ENCODE measurements at regions not wholly inside any gene's neighbourhood (a gene's known extent, or its start where the extent isn't known, plus 50 kb on each side); places are given as distances from the start of the nearest gene placed in this dataset. TPM values are rescaled to one million over a fixed set of nuclear protein-coding genes. Genes with fewer than 3 reads are reported as not detected.

DNA sequence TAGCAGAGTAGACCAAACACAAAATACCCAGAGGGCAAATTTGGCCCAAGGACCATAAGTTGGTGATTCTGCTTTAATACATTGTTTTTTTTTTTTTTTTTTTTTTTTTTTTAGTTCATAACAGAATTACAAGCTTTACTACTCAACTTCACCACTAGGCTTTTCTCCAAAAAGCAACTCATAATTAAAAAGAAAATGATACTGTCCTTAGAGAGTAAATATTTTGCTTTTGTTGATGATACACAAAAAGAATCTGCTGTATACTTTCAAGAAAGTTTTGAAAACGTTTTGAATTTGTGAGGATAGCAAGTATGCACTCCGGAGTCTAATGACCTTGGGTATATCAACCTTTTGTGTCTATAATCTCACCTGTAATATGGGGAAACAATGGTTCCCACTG, 68.9 kb upstream of the LMO3 start:
- H3K4me3 Mint-ChIP-seq (ENCODE audit: unreplicated experiment), result no peak overlapping the region

GRCh38 chr12:16670456-16671050, 64.6 kb upstream of the LMO3 start:
- TF ChIP-seq CTCF (IDR thresholded peaks at IDR 0.05; ENCODE audit: partially characterized antibody, unreplicated experiment), result no peak
- Mint-ChIP-seq H3K4me3 (ENCODE audit: unreplicated experiment) (no peak overlapping the region), H3K4me1 (ENCODE audit: low read depth, unreplicated experiment) (no peaks in the 10 kb centered on the region), H3K27ac (ENCODE audit: unreplicated experiment) (no peak overlapping the region), H3K36me3 (ENCODE audit: unreplicated experiment) (no peaks in the 10 kb centered on the region), H3K27me3 (ENCODE audit: unreplicated experiment) (no peaks in the 10 kb centered on the region), H3K9me3 (ENCODE audit: unreplicated experiment) (no peaks in the 10 kb centered on the region)
- no peak for DNase-seq

More for the DNA sequence above, 68.9 kb upstream of the LMO3 start:
- Mint-ChIP-seq H3K27me3 (ENCODE audit: unreplicated experiment) (no peaks in the 10 kb centered on the region), H3K36me3 (ENCODE audit: unreplicated experiment) (no peaks in the 10 kb centered on the region), H3K4me1 (ENCODE audit: low read depth, unreplicated experiment) (no peaks in the 10 kb centered on the region), H3K27ac (ENCODE audit: unreplicated experiment) (no peak overlapping the region), H3K9me3 (ENCODE audit: unreplicated experiment) (no peaks in the 10 kb centered on the region)
- no peak for DNase-seq
- TF ChIP-seq CTCF (IDR thresholded peaks at IDR 0.05; ENCODE audit: partially characterized antibody, unreplicated experiment), result peak; percentile 42

- Mint-ChIP-seq H3K4me3 (ENCODE audit: unreplicated experiment) (no peak overlapping the region), H3K9me3 (ENCODE audit: unreplicated experiment) (no peaks in the 10 kb centered on the region), H3K27ac (ENCODE audit: unreplicated experiment) (no peak overlapping the region), H3K36me3 (ENCODE audit: unreplicated experiment) (no peaks in the 10 kb centered on the region), H3K27me3 (ENCODE audit: unreplicated experiment) (no peaks in the 10 kb centered on the region), H3K4me1 (ENCODE audit: low read depth, unreplicated experiment) (no peaks in the 10 kb centered on the region)
- no peak for TF ChIP-seq CTCF (IDR thresholded peaks at IDR 0.05; ENCODE audit: partially characterized antibody, unreplicated experiment)
- no peak for DNase-seq
Measured at GRCh38 chr12:16669756-16670155, 63.8 kb upstream of the LMO3 start.

GRCh38 chr12:16668198-16668597, 62.2 kb upstream of the LMO3 start:
- H3K36me3 Mint-ChIP-seq (ENCODE audit: unreplicated experiment), result no peaks in the 10 kb centered on the region
- H3K27ac Mint-ChIP-seq (ENCODE audit: unreplicated experiment), result no peak overlapping the region
- no peak for DNase-seq
- H3K9me3 Mint-ChIP-seq (ENCODE audit: unreplicated experiment), result no peaks in the 10 kb centered on the region
- no peak overlapping the region for H3K4me3 Mint-ChIP-seq (ENCODE audit: unreplicated experiment)
- no peaks in the 10 kb centered on the region for H3K27me3 Mint-ChIP-seq (ENCODE audit: unreplicated experiment)
- TF ChIP-seq CTCF (IDR thresholded peaks at IDR 0.05; ENCODE audit: partially characterized antibody, unreplicated experiment), result no peak
- no peaks in the 10 kb centered on the region for H3K4me1 Mint-ChIP-seq (ENCODE audit: low read depth, unreplicated experiment)

DNA sequence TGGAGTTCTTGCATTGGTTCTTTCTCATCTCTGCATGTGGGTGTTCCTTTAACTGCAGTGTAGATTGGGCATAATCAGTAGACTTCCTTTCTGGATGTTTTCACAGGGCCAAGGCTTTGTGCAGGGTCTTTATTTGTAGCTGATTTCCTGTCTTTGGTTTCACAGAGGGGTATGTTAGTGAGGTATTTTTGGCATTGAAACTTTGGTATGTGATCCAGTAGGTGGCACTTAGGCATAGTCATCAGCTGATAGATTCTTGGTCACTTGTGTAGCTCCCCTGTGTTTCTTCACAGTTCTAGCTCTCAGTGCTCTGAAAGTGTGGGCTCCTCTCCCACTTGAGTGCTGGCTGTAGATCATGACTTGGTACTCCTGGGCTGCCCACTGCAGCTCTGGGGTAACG, 52.7 kb upstream of the LMO3 start:
- Mint-ChIP-seq H3K4me3 (ENCODE audit: unreplicated experiment) (no peak overlapping the region), H3K36me3 (ENCODE audit: unreplicated experiment) (peaks cover 8% of the 10 kb centered on the region), H3K27me3 (ENCODE audit: unreplicated experiment) (no peaks in the 10 kb centered on the region), H3K4me1 (ENCODE audit: low read depth, unreplicated experiment) (no peaks in the 10 kb centered on the region), H3K9me3 (ENCODE audit: unreplicated experiment) (no peaks in the 10 kb centered on the region), H3K27ac (ENCODE audit: unreplicated experiment) (no peak overlapping the region)
- no peak for TF ChIP-seq CTCF (IDR thresholded peaks at IDR 0.05; ENCODE audit: partially characterized antibody, unreplicated experiment)
- DNase-seq, result no peak

Small RNA genes in the stretch of these regions (microRNA-seq; reads per million reads assigned to microRNA genes)
- gene MIR3974 (ENCODE audit: unreplicated experiment), result not detected
